Stimulated activated CD4-positive, alpha-beta T cell treated with anti-CD3 and anti-CD28 coated beads, Interleukin-4, amount 100 ng/mL, for 48 hours (primary cell): ENCODE measurements at regions not wholly inside any gene's neighbourhood (a gene's known extent, or its start where the extent isn't known, plus 50 kb on each side); places are given as distances from the start of the nearest gene placed in this dataset.
"Not testable (repeated sequence)": the region's sequence is repeated elsewhere in the genome, so short reads cannot be mapped to it uniquely, and the experiment has no call there.

ENCODE experiments used
- DNase-seq, 2 donors: peaks; one replicate each; pipeline ENCODE4 v3.0.0-alpha.2; 2020; ENCODE audit warnings: low read depth in 2 of 2

- no peak for DNase-seq
Observed at GRCh38 chrY:7879245-7879644, 967.7 kb upstream of the AMELY start.

- no peak for DNase-seq
Observed at GRCh38 chrY:7878719-7879118, 967.2 kb upstream of the AMELY start.

DNA sequence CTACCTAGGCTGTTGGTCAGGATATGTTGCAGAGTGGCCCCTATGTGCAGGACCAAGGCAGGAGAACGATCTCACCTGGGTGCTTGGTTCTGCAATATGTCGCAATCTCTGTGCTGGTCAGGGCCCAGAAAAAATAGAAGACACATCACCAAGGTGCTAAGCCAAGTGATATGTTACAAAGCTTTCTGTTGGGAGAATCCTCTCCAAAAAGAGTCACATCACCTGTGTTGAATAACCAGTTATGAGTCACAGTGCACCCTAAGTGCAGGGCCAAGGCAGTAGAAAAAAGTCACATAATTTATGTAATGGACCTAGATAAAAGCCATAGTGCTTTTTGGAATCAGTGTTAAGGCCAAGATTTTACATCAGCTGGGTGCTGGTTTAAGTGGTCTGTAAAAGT is 965.9 kb upstream of the AMELY start:
- no peak for DNase-seq

DNA sequence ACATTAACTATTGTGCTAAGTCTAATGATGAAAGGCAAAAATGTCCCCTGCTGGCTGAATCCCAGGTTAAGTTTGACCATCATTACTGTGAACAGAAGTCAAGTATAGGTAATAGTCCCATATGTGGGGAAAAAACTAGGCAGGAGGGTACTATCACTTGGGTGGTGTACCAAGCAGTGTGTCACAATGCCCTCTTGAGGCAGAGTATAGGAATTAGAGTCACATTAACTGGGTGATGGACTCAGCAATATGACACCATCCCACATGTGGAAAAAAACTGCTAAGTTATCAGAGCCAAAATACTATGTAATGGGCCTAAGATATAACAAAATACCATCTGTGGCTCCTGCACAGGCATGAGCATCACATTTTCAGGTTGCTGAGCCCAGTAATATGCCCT is 962.5 kb upstream of the AMELY start:
- DNase-seq = no peak

DNA sequence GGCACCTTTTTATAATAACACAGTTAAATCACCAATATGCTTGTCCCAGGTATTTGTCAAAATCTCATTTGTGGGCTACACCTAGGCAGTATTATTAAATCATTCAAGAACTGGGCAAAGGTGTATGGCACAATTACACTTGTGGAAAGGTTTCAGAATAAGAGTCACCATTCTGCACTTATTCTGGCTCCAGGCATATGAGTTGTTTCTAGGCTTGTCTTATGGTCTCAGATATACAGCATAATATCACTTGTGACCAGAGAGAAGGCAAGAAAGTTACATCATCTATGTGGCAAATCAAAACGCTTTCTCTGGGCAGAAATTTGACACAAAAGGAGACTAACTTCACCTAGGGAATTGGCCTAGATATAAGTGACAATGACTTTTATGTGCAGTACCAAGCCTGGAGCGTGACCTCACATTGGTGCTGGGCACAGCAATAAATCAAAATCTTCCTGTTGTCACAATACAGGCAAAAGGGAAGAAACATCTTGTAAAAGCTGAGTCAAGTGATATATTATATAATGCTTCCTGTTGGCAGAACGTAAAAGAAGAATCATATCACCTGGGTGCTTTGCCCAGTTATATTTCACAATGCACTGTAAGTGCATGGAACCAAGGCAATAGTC is 959.9 kb upstream of the AMELY start:
- no peak for DNase-seq

DNA sequence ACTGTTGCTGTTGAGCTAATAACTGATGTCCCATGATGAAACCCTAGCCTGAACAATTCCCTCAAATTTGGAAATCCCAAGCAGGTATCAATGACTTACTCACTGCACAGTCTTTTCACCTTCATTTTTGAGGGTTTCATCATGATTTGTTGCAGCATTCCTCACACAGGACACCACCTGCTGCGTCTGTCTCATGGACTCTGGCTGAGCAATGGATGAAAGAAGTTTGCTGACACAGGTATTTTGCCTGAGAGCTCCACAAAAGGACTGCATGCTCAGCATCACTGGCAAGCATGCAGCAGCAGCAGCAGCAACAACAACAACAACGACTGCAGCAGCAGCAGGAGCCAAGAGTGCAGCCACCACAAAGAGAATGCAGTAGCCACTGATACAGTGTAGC is 955.4 kb upstream of the AMELY start:
- no peak for DNase-seq

DNA sequence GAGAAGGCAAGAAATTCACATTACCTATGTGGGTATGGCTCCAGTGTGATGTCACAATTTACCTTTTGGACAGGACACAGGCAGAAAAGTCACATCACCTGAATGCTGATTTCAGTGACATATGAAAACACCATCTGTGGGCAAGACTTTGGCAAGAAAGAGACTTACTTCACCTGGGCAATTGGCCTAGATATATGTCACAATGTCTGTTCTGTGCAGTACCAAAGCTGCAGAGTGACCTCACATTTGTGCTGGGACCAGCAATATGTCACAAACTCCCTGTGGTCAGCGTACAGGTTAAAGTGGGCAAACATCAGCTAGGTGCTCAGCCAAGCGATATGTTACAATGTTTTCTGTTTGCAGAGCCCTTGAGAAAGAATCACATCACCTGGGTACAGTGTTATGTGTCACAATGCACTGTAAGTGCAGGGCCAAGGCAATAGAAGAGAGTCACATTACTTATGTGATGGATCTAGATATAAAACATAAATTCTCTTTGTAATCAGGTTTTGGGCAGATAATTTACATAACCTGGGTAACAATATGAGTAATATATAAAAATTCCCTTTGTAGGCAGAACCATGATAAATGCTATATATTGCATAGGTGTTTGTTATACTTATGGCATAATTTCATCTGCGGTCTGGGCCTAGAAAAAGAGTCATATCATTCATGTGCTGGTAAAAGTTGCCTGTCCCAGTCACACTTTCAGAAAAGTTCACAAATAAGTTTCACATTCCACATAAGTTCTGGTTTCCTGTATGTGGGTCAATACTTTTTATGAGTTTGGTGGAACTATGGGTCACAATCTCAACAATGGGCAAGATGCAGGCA is 949.4 kb upstream of the AMELY start:
- DNase-seq = no peak

- no peak for DNase-seq
Observed at GRCh38 chrY:7850191-7850590, 938.6 kb upstream of the AMELY start.

DNA sequence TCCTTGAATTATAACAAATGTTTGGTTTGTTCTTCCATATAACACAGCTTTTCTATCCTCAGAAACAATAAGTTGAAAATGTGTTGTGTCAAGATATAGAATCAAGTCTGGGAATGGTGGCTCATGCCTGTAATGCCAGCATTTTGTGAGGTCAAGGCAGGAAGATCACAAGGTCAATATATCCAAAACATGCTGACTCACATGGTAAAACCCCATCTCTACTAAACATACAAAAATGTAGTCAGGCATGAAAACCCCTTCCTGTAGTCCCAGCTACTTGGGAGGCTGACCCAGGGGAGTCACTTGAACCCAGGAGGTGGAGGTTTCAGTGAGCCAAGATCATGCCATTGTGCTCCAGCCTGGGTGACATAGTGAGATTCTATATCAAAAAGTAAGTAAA is 934.2 kb upstream of the AMELY start:
- DNase-seq = no peak

- DNase-seq = no peak
Observed at GRCh38 chrY:7837046-7837445, 925.5 kb upstream of the AMELY start.

DNA sequence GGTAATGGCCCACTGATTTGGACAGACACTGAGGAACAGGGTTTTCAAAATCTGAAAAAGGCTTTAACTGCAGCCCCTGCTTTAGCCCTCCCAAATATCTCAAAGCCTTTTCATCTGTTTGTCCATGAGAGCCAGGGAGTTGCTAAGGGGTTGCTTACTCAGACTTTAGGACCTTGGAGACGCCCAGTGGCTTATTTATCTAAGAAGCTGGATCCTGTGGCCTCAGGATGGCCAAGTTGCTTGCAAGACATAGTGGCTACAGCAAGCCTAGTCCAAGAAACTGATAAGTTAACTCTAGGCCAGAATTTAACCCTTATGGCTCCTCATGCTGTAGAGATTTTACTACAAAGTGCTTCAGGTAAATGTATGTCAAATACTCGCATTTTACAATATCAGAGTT is 924.8 kb upstream of the AMELY start:
- no peak for DNase-seq

DNA sequence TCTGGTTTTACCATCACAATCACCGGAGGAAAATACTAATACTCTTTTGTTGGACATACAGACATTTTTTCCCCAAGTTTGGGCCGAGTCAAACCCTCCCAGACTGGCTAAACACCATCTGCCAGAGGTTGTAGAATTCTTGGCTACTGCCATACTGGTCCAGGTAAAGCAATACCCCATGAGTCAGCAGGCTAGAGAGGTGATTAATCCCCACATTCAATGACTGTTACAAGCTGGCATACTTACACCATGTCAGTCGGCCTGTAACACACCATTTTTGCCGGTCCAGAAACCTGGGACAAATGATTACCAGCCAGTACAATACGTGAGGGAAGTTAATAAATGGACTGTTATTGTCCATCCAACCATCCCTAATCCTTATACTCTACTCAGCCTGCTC is 923.9 kb upstream of the AMELY start:
- no peak for DNase-seq

GRCh38 chrY:7834284-7834683 is 922.7 kb upstream of the AMELY start:
- no peak for DNase-seq

DNA sequence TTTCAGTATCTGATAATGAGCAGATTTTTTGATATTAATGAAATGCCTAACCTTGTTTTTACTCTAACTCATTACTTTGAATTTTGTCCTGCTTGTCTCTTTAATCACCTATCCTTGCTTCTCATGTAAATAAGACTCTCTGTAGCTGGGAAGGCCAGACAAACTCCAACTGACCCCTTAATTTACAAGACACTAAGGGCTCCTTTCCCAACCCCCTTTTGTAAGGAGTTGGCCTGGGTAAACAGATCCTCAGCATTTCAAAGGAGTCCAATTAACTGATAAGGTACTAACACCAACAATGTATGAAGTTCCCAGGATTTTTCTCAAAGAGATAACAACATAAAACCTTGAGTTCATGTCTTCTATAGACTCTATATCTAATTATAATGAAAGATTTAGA is 919.3 kb upstream of the AMELY start:
- not testable (repeated sequence) for DNase-seq

GRCh38 chrY:7826533-7826932 is 915.0 kb upstream of the AMELY start:
- DNase-seq = no peak

DNA sequence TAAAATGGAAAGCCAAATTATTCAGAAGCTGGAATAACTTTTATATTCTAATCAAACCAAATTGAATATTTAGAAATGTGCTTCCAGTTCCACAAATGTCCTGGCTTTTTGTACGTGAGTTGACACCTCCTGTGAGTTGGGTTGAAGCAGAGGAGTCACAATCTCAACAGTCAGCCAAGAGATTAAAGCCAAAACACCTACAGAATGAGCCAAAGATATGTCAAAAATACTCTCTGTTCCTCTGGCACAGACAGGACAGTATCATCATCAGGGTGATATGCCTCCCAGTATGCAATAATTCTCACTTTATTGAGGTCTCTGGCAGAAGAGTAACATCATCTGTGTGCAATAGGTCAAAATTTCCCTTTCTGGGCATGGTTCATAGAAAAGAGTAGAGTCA is 914.3 kb upstream of the AMELY start:
- no peak for DNase-seq

- no peak for DNase-seq
Observed at GRCh38 chrY:7821295-7822035, 909.9 kb upstream of the AMELY start.

- DNase-seq = no peak
Observed at GRCh38 chrY:7818924-7819323, 907.4 kb upstream of the AMELY start.

DNA sequence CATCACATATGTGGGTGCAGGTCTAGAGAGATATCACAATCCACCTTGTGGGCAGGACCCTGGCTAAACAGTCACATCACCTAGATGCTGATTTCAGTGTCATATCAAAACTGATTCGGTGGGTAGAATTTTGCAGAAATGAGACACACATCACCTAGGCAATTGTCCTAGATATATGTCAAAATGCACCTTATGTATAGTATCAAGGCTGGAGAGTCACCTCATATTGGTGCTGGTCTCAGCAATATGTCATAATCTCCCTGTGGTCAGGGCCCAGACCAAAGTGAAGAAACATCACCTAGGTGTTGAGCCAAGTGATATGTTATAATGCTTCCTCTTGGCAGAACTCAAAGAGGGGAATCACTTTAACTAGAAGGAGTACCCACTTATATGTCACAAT is 905.0 kb upstream of the AMELY start:
- no peak for DNase-seq

- no peak for DNase-seq
Observed at GRCh38 chrY:7815921-7816320, 904.4 kb upstream of the AMELY start.

- no peak for DNase-seq
Observed at GRCh38 chrY:7815285-7815684, 903.7 kb upstream of the AMELY start.

GRCh38 chrY:7814361-7814760 is 902.8 kb upstream of the AMELY start:
- no peak for DNase-seq

- no peak for DNase-seq
Observed at GRCh38 chrY:7810359-7810758, 898.8 kb upstream of the AMELY start.
